WTC11 (cell line): ENCODE measurements at regions not wholly inside any gene's neighbourhood (a gene's known extent, or its start where the extent isn't known, plus 50 kb on each side); places are given as distances from the start of the nearest gene placed in this dataset.

Experiments
- ATAC-seq: fragments of 200-7000 bp; cut with Tn5 transposase; 2 replicates; pipeline ENCODE4 v1.10.0; 2021; ENCODE audit warnings: mild to moderate bottlenecking, moderate library complexity
- CTCF ChIA-PET: fragments of 300-600 bp; sonication (Branson Sonifier 250); formaldehyde crosslinking; loops from one replicate; lab custom pipeline; 2021; ENCODE audit warnings: antibody characterized with exemption; lab: Charles Lee
- POLR2A ChIA-PET: fragments of 350-600 bp; sonication (Branson Sonifier 250); formaldehyde crosslinking; loops from one replicate; lab custom pipeline; 2021; ENCODE audit warnings: antibody characterized with exemption; lab: Charles Lee
- DNase-seq: peaks from one replicate; pipeline ENCODE4 v3.0.0; 2021; ENCODE audit warnings: low spot score
- H3K27ac Mint-ChIP-seq: 2 replicates; pipeline ENCODE4 v1.8.0; 2021; ENCODE audit warnings: mixed read lengths
- H3K27me3 Mint-ChIP-seq: 2 replicates; pipeline ENCODE4 v1.8.0; 2021; ENCODE audit warnings: low read depth, mild to moderate bottlenecking, moderate library complexity, mixed read lengths
- H3K36me3 Mint-ChIP-seq: 2 replicates; pipeline ENCODE4 v1.8.0; 2021; ENCODE audit warnings: mixed read lengths
- H3K4me1 Mint-ChIP-seq: 2 replicates; pipeline ENCODE4 v1.8.0; 2022; ENCODE audit warnings: mixed read lengths
- H3K4me3 Mint-ChIP-seq: 2 replicates; pipeline ENCODE4 v1.8.0; 2021; ENCODE audit warnings: mild to moderate bottlenecking, moderate library complexity, mixed read lengths
- H3K9me3 Mint-ChIP-seq: 2 replicates; pipeline ENCODE4 v1.8.0; 2021; ENCODE audit warnings: mixed read lengths
- CREM ChIP-seq: sonication (generic); formaldehyde crosslinking; IDR thresholded peaks from 2 replicates; pipeline ENCODE4 v1.8.1; 2022; ENCODE audit warnings: mild to moderate bottlenecking, missing genetic modification reagents, moderate library complexity
- EMX1 ChIP-seq: fragments of 250-450 bp; sonication (Bioruptor Pico); IDR thresholded peaks from 2 replicates; pipeline ENCODE4 v1.8.0; 2021; ENCODE audit warnings: mild to moderate bottlenecking
- ETV6 ChIP-seq: sonication (generic); formaldehyde crosslinking; IDR thresholded peaks from 2 replicates; pipeline ENCODE4 v1.8.1; 2022; ENCODE audit warnings: mild to moderate bottlenecking, missing genetic modification reagents
- FOXP1 ChIP-seq: sonication (generic); formaldehyde crosslinking; IDR thresholded peaks from 2 replicates; pipeline ENCODE4 v1.8.0; 2022; ENCODE audit warnings: missing genetic modification reagents, mild to moderate bottlenecking, moderate library complexity, borderline replicate concordance
- GABPB1 ChIP-seq: sonication (generic); formaldehyde crosslinking; IDR thresholded peaks from 2 replicates; pipeline ENCODE4 v1.8.1; 2023; ENCODE audit warnings: mild to moderate bottlenecking, missing genetic modification reagents
- IRF2 ChIP-seq: sonication (generic); formaldehyde crosslinking; IDR thresholded peaks from 2 replicates; pipeline ENCODE4 v1.8.0; 2022; ENCODE audit warnings: low read depth, missing genetic modification reagents, borderline replicate concordance
- JAZF1 ChIP-seq: fragments of 250-450 bp; sonication (Bioruptor Pico); IDR thresholded peaks from 2 replicates; pipeline ENCODE4 v1.9.0; 2021; ENCODE audit warnings: moderate library complexity, mild to moderate bottlenecking, inconsistent platforms
- NFE2L1 ChIP-seq: sonication (generic); formaldehyde crosslinking; IDR thresholded peaks from 2 replicates; pipeline ENCODE4 v1.8.1; 2023; ENCODE audit warnings: missing genetic modification reagents
- NFYB ChIP-seq: sonication (generic); formaldehyde crosslinking; conservative IDR thresholded peaks from 2 replicates; pipeline ENCODE4 v1.8.0; 2022; ENCODE audit warnings: low read depth, missing genetic modification reagents
- NR3C1 ChIP-seq: sonication (generic); formaldehyde crosslinking; conservative IDR thresholded peaks from 2 replicates; pipeline ENCODE4 v1.8.1; 2023; ENCODE audit warnings: low read depth, mild to moderate bottlenecking, missing genetic modification reagents
- SMAD4 ChIP-seq: sonication (generic); formaldehyde crosslinking; IDR thresholded peaks from 2 replicates; pipeline ENCODE4 v1.8.0; 2022; ENCODE audit warnings: mild to moderate bottlenecking, missing genetic modification reagents
- SP1 ChIP-seq: sonication (generic); formaldehyde crosslinking; conservative IDR thresholded peaks from 2 replicates; pipeline ENCODE4 v1.8.1; 2022; ENCODE audit warnings: missing genetic modification reagents
- TEAD1 ChIP-seq: sonication (generic); formaldehyde crosslinking; IDR thresholded peaks from 2 replicates; pipeline ENCODE4 v1.8.0; 2022; ENCODE audit warnings: mild to moderate bottlenecking, missing genetic modification reagents
- TEAD4 ChIP-seq: sonication (generic); formaldehyde crosslinking; IDR thresholded peaks from 2 replicates; pipeline ENCODE4 v1.8.0; 2022; ENCODE audit warnings: mild to moderate bottlenecking, missing genetic modification reagents
- ZNF219 ChIP-seq: sonication (generic); formaldehyde crosslinking; IDR thresholded peaks from 2 replicates; pipeline ENCODE4 v1.8.0; 2023; ENCODE audit warnings: missing genetic modification reagents, mild to moderate bottlenecking, borderline replicate concordance
- ZNF396 ChIP-seq: fragments of 250-450 bp; sonication (Bioruptor Pico); IDR thresholded peaks from 2 replicates; pipeline ENCODE4 v1.8.0; 2021; ENCODE audit warnings: mild to moderate bottlenecking, moderate library complexity, borderline replicate concordance
- ZNF416 ChIP-seq: fragments of 250-450 bp; sonication (Bioruptor Pico); IDR thresholded peaks from 2 replicates; pipeline ENCODE4 v1.9.0; 2021; ENCODE audit warnings: mild to moderate bottlenecking, inconsistent platforms
- ZNF671 ChIP-seq: fragments of 250-450 bp; sonication (Bioruptor Pico); IDR thresholded peaks from 2 replicates; pipeline ENCODE4 v1.8.0; 2021; ENCODE audit warnings: mild to moderate bottlenecking
- TF ChIP-seq, protein P1 (sequence below): sonication (generic); formaldehyde crosslinking; IDR thresholded peaks from 2 replicates; pipeline ENCODE4 v1.8.1; 2023; ENCODE audit warnings: mild to moderate bottlenecking, moderate library complexity, missing genetic modification reagents
- TF ChIP-seq, protein P2 (sequence below): sonication (generic); formaldehyde crosslinking; IDR thresholded peaks from 2 replicates; pipeline ENCODE4 v1.8.1; 2022; ENCODE audit warnings: low read depth, mild to moderate bottlenecking, moderate library complexity, missing genetic modification reagents, borderline replicate concordance
- TF ChIP-seq, protein P3 (sequence below): fragments of 250-450 bp; sonication (Bioruptor Pico); conservative IDR thresholded peaks from 2 replicates; pipeline ENCODE4 v1.9.0; 2021; ENCODE audit warnings: mild to moderate bottlenecking
- TF ChIP-seq, protein P4 (sequence below): sonication (generic); formaldehyde crosslinking; IDR thresholded peaks from 2 replicates; pipeline ENCODE4 v1.8.1; 2022; ENCODE audit warnings: low read depth, missing genetic modification reagents, borderline replicate concordance
- TF ChIP-seq, protein P5 (sequence below): fragments of 250-450 bp; sonication (Bioruptor Pico); IDR thresholded peaks from 2 replicates; pipeline ENCODE4 v1.8.0; 2021; ENCODE audit warnings: mild to moderate bottlenecking

DNA sequence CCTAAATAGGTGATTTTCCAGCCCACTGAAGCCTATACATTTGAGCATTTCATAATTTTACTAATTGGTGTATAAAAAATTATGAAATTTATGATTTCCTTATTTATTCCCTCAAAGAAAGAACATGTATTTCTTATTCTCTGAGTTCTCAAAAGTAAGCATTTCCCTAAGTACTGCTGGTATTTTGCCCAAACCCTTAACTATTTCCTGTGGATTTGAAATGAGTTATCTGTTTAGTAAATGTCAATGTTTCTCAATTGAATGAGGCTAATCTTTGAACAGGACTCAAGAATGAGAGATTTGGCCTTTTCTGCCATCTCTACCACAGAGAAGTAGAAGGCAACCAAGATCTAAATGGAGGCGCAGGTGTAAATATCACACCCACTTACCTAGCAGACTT lies 751.7 kb downstream of the TLE1 start:
- Mint-ChIP-seq H3K4me3 (no peak overlapping the region), H3K36me3 (no peaks in the 10 kb centered on the region), H3K27ac (no peak overlapping the region), H3K9me3 (no peaks in the 10 kb centered on the region), H3K4me1 (no peaks in the 10 kb centered on the region), H3K27me3 (no peaks in the 10 kb centered on the region)
- ATAC-seq (no peak), DNase-seq (no peak)
- ChIA-PET CTCF (no interaction called here), POLR2A (no interaction called here)
- TF ChIP-seq, protein P1, sequence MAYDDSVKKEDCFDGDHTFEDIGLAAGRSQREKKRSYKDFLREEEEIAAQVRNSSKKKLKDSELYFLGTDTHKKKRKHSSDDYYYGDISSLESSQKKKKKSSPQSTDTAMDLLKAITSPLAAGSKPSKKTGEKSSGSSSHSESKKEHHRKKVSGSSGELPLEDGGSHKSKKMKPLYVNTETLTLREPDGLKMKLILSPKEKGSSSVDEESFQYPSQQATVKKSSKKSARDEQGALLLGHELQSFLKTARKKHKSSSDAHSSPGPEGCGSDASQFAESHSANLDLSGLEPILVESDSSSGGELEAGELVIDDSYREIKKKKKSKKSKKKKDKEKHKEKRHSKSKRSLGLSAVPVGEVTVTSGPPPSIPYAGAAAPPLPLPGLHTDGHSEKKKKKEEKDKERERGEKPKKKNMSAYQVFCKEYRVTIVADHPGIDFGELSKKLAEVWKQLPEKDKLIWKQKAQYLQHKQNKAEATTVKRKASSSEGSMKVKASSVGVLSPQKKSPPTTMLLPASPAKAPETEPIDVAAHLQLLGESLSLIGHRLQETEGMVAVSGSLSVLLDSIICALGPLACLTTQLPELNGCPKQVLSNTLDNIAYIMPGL: no peak
- TF ChIP-seq SP1 (CRISPR knock-in tag) (no peak), ZNF219 (no peak), CREM (CRISPR knock-in tag) (no peak), NFE2L1 (CRISPR knock-in tag) (no peak), SMAD4 (CRISPR knock-in tag) (no peak)

DNA sequence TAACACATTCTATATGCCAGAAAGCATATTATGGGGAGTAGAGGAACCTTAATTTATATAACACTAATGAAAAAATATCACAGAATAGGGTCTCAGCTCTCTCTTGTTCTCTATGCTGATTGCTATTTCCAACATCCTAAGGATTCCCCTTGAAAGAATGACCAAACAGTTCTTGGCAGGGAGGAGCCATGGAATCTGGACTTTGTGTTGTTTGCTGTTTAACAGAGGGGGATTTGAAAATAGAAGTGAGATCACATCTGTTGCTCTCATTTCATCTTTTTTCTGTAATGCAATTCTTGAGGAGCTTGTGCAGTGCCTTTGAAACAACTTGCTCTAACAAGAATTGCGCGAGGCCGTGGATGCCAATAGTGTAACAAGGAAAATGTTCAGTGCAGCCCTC lies 755.3 kb downstream of the TLE1 start:
- no peak for TF ChIP-seq JAZF1 (CRISPR knock-in tag)
- TF ChIP-seq, protein P1: no peak
- TF ChIP-seq ETV6 (CRISPR knock-in tag): no peak
- TF ChIP-seq ZNF396 (CRISPR knock-in tag): no peak
- TF ChIP-seq, protein P2, sequence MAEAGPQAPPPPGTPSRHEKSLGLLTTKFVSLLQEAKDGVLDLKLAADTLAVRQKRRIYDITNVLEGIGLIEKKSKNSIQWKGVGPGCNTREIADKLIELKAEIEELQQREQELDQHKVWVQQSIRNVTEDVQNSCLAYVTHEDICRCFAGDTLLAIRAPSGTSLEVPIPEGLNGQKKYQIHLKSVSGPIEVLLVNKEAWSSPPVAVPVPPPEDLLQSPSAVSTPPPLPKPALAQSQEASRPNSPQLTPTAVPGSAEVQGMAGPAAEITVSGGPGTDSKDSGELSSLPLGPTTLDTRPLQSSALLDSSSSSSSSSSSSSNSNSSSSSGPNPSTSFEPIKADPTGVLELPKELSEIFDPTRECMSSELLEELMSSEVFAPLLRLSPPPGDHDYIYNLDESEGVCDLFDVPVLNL (CRISPR knock-in tag): no peak
- no peak for TF ChIP-seq NR3C1 (CRISPR knock-in tag)
- no peak for TF ChIP-seq ZNF671 (CRISPR knock-in tag)
- TF ChIP-seq IRF2 (CRISPR knock-in tag): no peak
- TF ChIP-seq TEAD1 (CRISPR knock-in tag): no peak
- TF ChIP-seq TEAD4 (CRISPR knock-in tag): no peak
- no peak for TF ChIP-seq NFYB (CRISPR knock-in tag)
- no peak for TF ChIP-seq CREM (CRISPR knock-in tag)
- TF ChIP-seq GABPB1: no peak
- Mint-ChIP-seq H3K9me3 (no peaks in the 10 kb centered on the region), H3K4me3 (no peak overlapping the region), H3K36me3 (no peaks in the 10 kb centered on the region), H3K4me1 (0 out of 2 replicates have a peak, but pooled peaks cover 3% of the 10 kb centered on the region), H3K27ac (no peak overlapping the region), H3K27me3 (no peaks in the 10 kb centered on the region)
- ChIA-PET CTCF (no interaction called here), POLR2A (no interaction called here)
- DNase-seq (no peak), ATAC-seq (no peak)

DNA sequence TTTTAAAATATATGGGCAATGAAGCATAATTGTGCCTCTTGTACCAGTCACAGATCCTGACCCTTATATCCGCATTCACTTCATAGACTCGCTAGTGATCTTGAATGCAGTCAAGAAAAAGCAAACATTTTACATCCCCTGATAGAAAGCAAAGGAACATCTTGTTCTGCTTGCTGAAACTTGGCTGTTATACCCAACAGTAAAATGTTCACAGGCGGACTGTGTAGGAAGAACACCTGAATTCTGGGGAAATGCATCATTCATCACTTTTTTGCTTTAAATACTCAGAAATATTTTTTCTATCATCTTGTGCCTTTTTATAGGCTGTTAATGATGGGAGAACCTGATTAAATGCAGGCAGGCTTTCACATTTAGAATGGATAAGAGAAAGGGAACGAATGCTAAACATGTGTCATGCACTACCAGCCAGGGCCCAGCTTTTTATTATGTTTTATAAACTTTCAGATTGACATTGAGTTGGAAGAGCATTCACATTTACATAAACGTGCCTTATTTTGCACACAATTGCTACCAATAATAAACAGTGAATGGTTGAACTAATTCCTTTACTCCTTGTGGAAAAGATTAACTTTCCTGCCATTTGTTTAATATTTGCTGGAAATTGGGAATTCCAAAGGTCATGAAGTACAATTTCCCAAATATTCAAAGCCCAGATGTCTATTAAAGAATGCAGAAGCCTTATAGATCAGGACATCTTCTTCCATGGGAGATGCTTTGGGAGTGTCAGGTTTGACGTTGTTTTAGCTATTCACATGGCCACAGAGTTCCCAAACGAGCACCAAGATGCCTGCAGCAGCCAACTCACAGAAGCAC lies 756.2 kb downstream of the TLE1 start:
- no peak for DNase-seq
- Mint-ChIP-seq H3K27ac (no peak overlapping the region), H3K9me3 (0 out of 2 replicates have a peak, but pooled peaks cover 8% of the 10 kb centered on the region), H3K27me3 (no peaks in the 10 kb centered on the region), H3K4me1 (peaks cover 3% of the 10 kb centered on the region; the same call in 1 of the 2 replicates), H3K4me3 (no peak overlapping the region), H3K36me3 (peaks cover 3% of the 10 kb centered on the region; the same call in 1 of the 2 replicates)
- POLR2A ChIA-PET: no interaction called here
- CTCF ChIA-PET: no interaction called here
- ATAC-seq: no peak
- no peak for TF ChIP-seq FOXP1
- TF ChIP-seq JAZF1 (CRISPR knock-in tag): no peak
- TF ChIP-seq, protein P3, sequence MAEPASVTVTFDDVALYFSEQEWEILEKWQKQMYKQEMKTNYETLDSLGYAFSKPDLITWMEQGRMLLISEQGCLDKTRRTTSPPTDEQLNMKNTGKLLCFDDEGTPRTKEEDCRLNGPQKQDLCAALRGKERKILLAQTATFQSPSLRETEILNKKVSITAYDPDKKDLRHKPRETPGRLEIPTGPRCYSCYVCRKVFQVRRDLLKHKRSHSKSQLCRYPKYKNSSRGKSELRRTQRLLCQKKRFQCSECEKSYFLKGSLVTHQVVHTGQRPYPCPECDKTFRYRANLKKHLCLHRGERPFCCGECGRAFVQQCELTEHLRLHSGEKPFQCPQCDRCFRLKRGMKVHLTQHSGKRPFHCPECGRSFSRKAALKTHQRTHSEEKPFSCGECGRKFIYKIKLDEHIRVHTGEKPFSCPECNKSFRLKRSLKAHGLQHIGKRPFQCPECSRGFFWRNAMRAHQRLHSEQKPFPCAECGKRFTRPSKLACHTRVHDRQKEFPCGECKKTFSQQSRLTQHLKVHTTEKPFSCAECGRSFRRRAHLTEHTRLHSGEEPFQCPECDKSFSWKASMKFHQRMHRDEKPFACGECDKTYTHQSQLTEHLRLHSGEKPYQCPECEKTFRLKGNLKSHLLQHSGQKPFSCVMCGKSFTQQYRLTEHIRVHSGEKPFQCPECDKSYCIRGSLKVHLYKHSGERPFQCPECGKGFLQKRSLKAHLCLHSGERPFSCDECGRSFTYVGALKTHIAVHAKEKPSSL (CRISPR knock-in tag): no peak
- TF ChIP-seq NR3C1 (CRISPR knock-in tag): no peak
- TF ChIP-seq, protein P4, sequence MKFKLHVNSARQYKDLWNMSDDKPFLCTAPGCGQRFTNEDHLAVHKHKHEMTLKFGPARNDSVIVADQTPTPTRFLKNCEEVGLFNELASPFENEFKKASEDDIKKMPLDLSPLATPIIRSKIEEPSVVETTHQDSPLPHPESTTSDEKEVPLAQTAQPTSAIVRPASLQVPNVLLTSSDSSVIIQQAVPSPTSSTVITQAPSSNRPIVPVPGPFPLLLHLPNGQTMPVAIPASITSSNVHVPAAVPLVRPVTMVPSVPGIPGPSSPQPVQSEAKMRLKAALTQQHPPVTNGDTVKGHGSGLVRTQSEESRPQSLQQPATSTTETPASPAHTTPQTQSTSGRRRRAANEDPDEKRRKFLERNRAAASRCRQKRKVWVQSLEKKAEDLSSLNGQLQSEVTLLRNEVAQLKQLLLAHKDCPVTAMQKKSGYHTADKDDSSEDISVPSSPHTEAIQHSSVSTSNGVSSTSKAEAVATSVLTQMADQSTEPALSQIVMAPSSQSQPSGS: no peak
- TF ChIP-seq ZNF416: no peak
- no peak for TF ChIP-seq EMX1 (CRISPR knock-in tag)
- TF ChIP-seq, protein P5, sequence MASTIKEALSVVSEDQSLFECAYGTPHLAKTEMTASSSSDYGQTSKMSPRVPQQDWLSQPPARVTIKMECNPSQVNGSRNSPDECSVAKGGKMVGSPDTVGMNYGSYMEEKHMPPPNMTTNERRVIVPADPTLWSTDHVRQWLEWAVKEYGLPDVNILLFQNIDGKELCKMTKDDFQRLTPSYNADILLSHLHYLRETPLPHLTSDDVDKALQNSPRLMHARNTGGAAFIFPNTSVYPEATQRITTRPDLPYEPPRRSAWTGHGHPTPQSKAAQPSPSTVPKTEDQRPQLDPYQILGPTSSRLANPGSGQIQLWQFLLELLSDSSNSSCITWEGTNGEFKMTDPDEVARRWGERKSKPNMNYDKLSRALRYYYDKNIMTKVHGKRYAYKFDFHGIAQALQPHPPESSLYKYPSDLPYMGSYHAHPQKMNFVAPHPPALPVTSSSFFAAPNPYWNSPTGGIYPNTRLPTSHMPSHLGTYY: no peak
